Neural progenitor cell (in vitro differentiated cells): ENCODE measurements at regions not wholly inside any gene's neighbourhood (a gene's known extent, or its start where the extent isn't known, plus 50 kb on each side); places are given as distances from the start of the nearest gene placed in this dataset.

Source experiments
- DNase-seq: peaks from one replicate; pipeline ENCODE4 v3.0.0-alpha.2; 2016; ENCODE audit warnings: low spot score
- H2AFZ ChIP-seq: fragments of 200-600 bp; sonication (generic); replicated peaks from 2 replicates; pipeline ENCODE4 v1.6.1; 2016; ENCODE audit warnings: antibody characterized with exemption
- H3F3A ChIP-seq: fragments of 200-600 bp; sonication (generic); 2 replicates; pipeline ENCODE4 v1.6.1; 2016; ENCODE audit warnings: antibody characterized with exemption, low read depth
- H3K27ac ChIP-seq: fragments of 200-600 bp; sonication (generic); 2 replicates; pipeline ENCODE4 v1.5.1; 2016; ENCODE audit warnings: mild to moderate bottlenecking
- H3K27me3 ChIP-seq: fragments of 200-600 bp; sonication (generic); 2 replicates; pipeline ENCODE4 v1.6.1; 2016; ENCODE audit warnings: mild to moderate bottlenecking, moderate library complexity
- H3K36me3 ChIP-seq: fragments of 200-600 bp; sonication (generic); 2 replicates; pipeline ENCODE4 v1.5.1; 2016
- H3K4me1 ChIP-seq: fragments of 200-600 bp; sonication (generic); 2 replicates; pipeline ENCODE4 v1.6.1; 2016; ENCODE audit warnings: mixed run types
- H3K4me2 ChIP-seq: fragments of 200-600 bp; sonication (generic); 2 replicates; pipeline ENCODE4 v1.6.1; 2016
- H3K4me3 ChIP-seq: fragments of 200-600 bp; sonication (generic); 2 replicates; pipeline ENCODE4 v1.5.1; 2016
- H3K79me2 ChIP-seq: fragments of 200-600 bp; sonication (generic); 2 replicates; pipeline ENCODE4 v1.6.1; 2016; ENCODE audit warnings: low read depth
- H3K9ac ChIP-seq: fragments of 200-600 bp; sonication (generic); 2 replicates; pipeline ENCODE4 v1.6.1; 2016
- H3K9me3 ChIP-seq: fragments of 200-600 bp; sonication (generic); 2 replicates; pipeline ENCODE4 v1.5.1; 2016; ENCODE audit warnings: low read depth
- H4K20me1 ChIP-seq: fragments of 200-600 bp; sonication (generic); 2 replicates; pipeline ENCODE4 v1.6.1; 2016; ENCODE audit warnings: low read depth
- H3K27ac Mint-ChIP-seq: 3 replicates; pipeline ENCODE4 v1.8.0; 2021; ENCODE audit warnings: mixed read lengths
- H3K27me3 Mint-ChIP-seq: 2 replicates; pipeline ENCODE4 v1.8.0; 2022; ENCODE audit warnings: low read depth, mild to moderate bottlenecking, inconsistent platforms, moderate library complexity, mixed read lengths; ENCODE audit not compliant: insufficient read depth
- H3K36me3 Mint-ChIP-seq: 3 replicates; pipeline ENCODE4 v1.8.0; 2021; ENCODE audit warnings: mixed read lengths
- H3K4me1 Mint-ChIP-seq: 3 replicates; pipeline ENCODE4 v1.8.0; 2021; ENCODE audit warnings: mixed read lengths
- H3K4me3 Mint-ChIP-seq: 3 replicates; pipeline ENCODE4 v1.8.0; 2021; ENCODE audit warnings: mild to moderate bottlenecking, moderate library complexity, mixed read lengths
- H3K9me3 Mint-ChIP-seq: 3 replicates; pipeline ENCODE4 v1.8.0; 2020; ENCODE audit warnings: mixed read lengths
- CTCF ChIP-seq: fragments of 200-600 bp; sonication (generic); IDR thresholded peaks from 2 replicates; pipeline ENCODE4 v1.5.1; 2017; ENCODE audit warnings: antibody characterized with exemption, mild to moderate bottlenecking
- EZH2 ChIP-seq: fragments of 200-600 bp; sonication (generic); IDR thresholded peaks from 2 replicates; pipeline ENCODE4 v1.6.1; 2017; ENCODE audit warnings: antibody characterized with exemption, mild to moderate bottlenecking, moderate library complexity
- EZH2phosphoT487 ChIP-seq: fragments of 200-600 bp; sonication (generic); IDR thresholded peaks from 2 replicates; pipeline ENCODE4 v1.6.1; 2017; ENCODE audit warnings: antibody characterized with exemption

- Mint-ChIP-seq H3K27ac (no peak overlapping the region), H3K36me3 (no peaks in the 10 kb centered on the region), H3K4me3 (no peak overlapping the region), H3K27me3 (no peaks in the 10 kb centered on the region), H3K9me3 (no peaks in the 10 kb centered on the region), H3K4me1 (no peaks in the 10 kb centered on the region)
- Histone ChIP-seq H3K4me2 (no peak overlapping the region), H3K9me3 (no peaks in the 10 kb centered on the region), H2AFZ (no peak overlapping the region), H3K9ac (no peak overlapping the region), H3K27me3 (no peaks in the 10 kb centered on the region), H3K27ac (no peak overlapping the region), H3K36me3 (no peaks in the 10 kb centered on the region), H3K4me3 (no peak overlapping the region), H3F3A (no peaks in the 10 kb centered on the region), H3K79me2 (no peaks in the 10 kb centered on the region), H4K20me1 (no peaks in the 10 kb centered on the region), H3K4me1 (no peaks in the 10 kb centered on the region)
- no peak for TF ChIP-seq EZH2
- TF ChIP-seq EZH2phosphoT487 = no peak
- no peak for TF ChIP-seq CTCF
- no peak for DNase-seq
These were observed 468.3 kb downstream of the GBE1 start for GRCh38 chr3:81293156-81293555.

- Mint-ChIP-seq H3K9me3 (no peaks in the 10 kb centered on the region), H3K36me3 (no peaks in the 10 kb centered on the region), H3K4me3 (no peak overlapping the region), H3K4me1 (no peaks in the 10 kb centered on the region), H3K27me3 (no peaks in the 10 kb centered on the region), H3K27ac (no peak overlapping the region)
- Histone ChIP-seq H3K36me3 (no peaks in the 10 kb centered on the region), H3K27me3 (no peaks in the 10 kb centered on the region), H3K9me3 (no peaks in the 10 kb centered on the region), H3K79me2 (no peaks in the 10 kb centered on the region), H4K20me1 (no peaks in the 10 kb centered on the region), H3K9ac (no peak overlapping the region), H3F3A (no peaks in the 10 kb centered on the region), H3K27ac (no peak overlapping the region), H3K4me1 (no peaks in the 10 kb centered on the region), H3K4me3 (no peak overlapping the region), H3K4me2 (no peak overlapping the region), H2AFZ (no peak overlapping the region)
- TF ChIP-seq EZH2 (no peak), CTCF (no peak), EZH2phosphoT487 (no peak)
- no peak for DNase-seq
These were observed 469.9 kb downstream of the GBE1 start for GRCh38 chr3:81291586-81291985.

- Histone ChIP-seq H3K27ac (no peak overlapping the region), H3K9ac (no peak overlapping the region), H3K4me2 (no peak overlapping the region), H3K27me3 (no peaks in the 10 kb centered on the region), H3K9me3 (no peaks in the 10 kb centered on the region), H3K79me2 (no peaks in the 10 kb centered on the region), H4K20me1 (no peaks in the 10 kb centered on the region), H3K36me3 (no peaks in the 10 kb centered on the region), H3K4me1 (no peaks in the 10 kb centered on the region), H3K4me3 (no peak overlapping the region), H3F3A (no peaks in the 10 kb centered on the region), H2AFZ (no peak overlapping the region)
- no peak overlapping the region for H3K27ac Mint-ChIP-seq
- no peaks in the 10 kb centered on the region for H3K9me3 Mint-ChIP-seq
- no peaks in the 10 kb centered on the region for H3K4me1 Mint-ChIP-seq
- no peak overlapping the region for H3K4me3 Mint-ChIP-seq
- DNase-seq = no peak
- no peaks in the 10 kb centered on the region for H3K27me3 Mint-ChIP-seq
- no peak for TF ChIP-seq EZH2
- no peaks in the 10 kb centered on the region for H3K36me3 Mint-ChIP-seq
These were observed 471.8 kb downstream of the GBE1 start for GRCh38 chr3:81289676-81290075.

- Histone ChIP-seq H4K20me1 (no peaks in the 10 kb centered on the region), H2AFZ (no peak overlapping the region), H3K27ac (no peak overlapping the region), H3K27me3 (no peaks in the 10 kb centered on the region), H3K4me1 (no peaks in the 10 kb centered on the region), H3K36me3 (no peaks in the 10 kb centered on the region), H3K79me2 (no peaks in the 10 kb centered on the region), H3K9ac (no peak overlapping the region), H3K4me3 (no peak overlapping the region), H3K9me3 (no peaks in the 10 kb centered on the region), H3F3A (no peaks in the 10 kb centered on the region), H3K4me2 (no peak overlapping the region)
- Mint-ChIP-seq H3K4me3 (no peak overlapping the region), H3K4me1 (peaks cover 9% of the 10 kb centered on the region), H3K27me3 (no peaks in the 10 kb centered on the region), H3K9me3 (no peaks in the 10 kb centered on the region), H3K27ac (no peak overlapping the region), H3K36me3 (no peaks in the 10 kb centered on the region)
- DNase-seq = no peak
- TF ChIP-seq EZH2 = no peak
- no peak for TF ChIP-seq CTCF
- no peak for TF ChIP-seq EZH2phosphoT487
These were observed 481.7 kb downstream of the GBE1 start for GRCh38 chr3:81279481-81280379.
